SIG-M5 treated with dmso at 0.1 percent for 504 hours (cell line): ENCODE measurements at regions not wholly inside any gene's neighbourhood (a gene's known extent, or its start where the extent isn't known, plus 50 kb on each side); places are given as distances from the start of the nearest gene placed in this dataset.
"Not testable (repeated sequence)": the region's sequence is repeated elsewhere in the genome, so short reads cannot be mapped to it uniquely, and the experiment has no call there.

Experiments
- DNase-seq: peaks from one replicate; lab custom pipeline; 2025; ENCODE audit not compliant: unreplicated experiment; lab: John Stamatoyannopoulos, UW

DNA sequence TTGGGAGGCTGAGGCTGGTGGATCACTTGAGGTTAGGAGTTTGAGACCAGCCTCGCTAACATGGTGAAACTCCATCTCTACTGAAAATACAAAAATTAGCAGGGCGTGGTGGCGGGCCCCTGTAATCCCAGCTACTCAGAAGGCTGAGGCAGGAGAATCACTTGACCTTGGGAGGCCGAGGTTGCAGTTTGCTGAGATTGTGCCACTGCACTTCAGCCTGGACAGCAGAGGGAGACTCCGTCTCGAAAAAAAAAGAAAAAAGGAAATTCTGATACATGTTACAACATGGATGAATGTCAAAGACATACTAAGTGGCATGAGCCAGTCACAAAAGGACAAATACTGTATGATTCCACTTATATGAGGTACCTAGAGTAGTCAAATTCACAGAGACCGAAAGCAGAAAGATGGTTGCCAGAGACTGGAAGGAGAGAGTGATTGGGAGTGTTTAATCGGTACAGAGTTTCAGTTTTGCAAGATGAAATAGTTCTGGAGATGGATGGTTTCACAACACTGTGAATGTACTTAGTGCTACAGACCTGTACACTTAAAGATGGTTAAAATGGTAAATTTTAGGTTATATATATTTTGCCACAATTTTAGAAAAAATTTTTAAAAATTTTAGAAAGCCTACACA is 92.3 kb downstream of the BLID start:
- DNase-seq = no peak

DNA sequence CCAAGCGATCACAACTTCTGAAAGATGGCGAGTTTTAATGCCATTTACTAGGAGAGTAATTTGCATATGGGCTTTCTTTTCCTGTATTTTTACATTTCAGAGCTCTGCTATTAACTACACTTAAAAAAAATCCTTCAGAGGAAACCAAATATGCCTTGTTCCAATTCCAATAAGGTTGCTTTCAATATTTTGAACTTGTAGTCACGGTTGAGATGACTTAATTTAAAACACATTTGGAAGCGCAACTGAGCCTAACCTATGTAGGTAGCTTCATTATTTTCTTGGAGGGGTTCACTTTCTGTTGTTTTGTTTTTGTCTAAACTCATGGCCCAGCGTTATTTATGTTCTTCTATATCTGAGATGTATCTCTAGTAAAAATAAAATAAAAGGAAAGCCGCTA is 93.4 kb downstream of the BLID start:
- no peak for DNase-seq

GRCh38 chr11:122020902-122021301 is 95.1 kb downstream of the BLID start:
- DNase-seq = no peak

DNA sequence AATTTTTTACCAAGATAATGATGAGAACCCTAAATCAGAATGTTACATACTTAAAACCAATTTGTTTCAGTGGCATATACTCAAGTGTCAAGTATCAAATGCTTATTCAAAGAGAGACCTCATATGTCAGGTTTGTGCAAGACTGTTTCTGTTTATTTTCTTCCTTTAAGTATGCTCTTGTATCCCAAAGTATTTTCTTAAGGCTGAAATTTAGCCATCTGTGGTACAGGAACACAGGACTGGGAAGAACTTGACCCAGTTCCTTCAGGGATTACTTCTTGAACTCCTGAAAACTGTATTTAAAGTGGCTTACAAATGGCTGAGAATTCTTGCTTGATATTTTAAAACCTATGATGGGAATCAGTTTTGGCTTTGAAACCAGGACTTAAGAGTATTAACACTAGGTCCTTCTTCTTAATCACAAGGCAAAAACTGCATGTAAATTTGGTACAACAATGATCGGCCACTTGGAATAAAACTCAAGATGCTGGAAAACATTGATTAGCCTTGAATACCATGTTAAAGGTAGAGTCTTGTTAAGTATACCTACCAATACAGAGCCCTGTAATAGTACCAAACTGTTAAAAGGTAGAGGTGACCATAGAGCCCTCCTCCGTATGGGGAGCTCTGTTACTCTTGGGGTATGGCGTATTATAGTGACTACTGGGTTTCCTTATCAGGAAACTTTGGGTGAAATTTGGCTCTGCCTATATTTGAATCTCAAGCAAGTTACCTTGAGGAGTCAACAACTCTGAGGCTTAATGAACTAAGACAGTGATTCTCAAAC is 95.9 kb downstream of the BLID start:
- DNase-seq = no peak

DNA sequence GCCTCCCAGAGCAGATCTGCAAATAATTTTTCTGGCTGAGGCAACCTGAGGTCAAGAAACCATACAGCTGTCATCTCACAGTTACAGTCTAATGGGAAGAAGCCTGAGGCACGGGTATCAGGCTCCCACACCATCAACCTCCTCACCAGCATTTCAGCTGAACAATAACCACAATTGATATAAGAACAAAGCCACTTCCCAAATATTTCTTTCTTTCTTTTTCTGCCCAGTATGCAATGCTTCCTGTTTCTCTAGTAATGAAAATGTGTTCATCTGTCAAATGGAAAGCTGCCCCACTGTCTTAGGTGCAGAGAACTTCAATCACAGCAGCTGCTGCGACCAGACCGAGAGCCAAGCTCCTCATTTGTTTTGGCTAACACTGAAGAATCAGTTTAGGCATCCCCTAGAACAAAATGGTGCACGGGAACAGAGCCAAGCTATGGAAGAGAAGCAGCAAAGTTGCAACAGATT is 108.4 kb downstream of the BLID start:
- no peak for DNase-seq

GRCh38 chr11:122004446-122004845 is 111.6 kb downstream of the BLID start:
- no peak for DNase-seq

- no peak for DNase-seq
Measured at GRCh38 chr11:122002926-122003325, 113.1 kb downstream of the BLID start.

DNA sequence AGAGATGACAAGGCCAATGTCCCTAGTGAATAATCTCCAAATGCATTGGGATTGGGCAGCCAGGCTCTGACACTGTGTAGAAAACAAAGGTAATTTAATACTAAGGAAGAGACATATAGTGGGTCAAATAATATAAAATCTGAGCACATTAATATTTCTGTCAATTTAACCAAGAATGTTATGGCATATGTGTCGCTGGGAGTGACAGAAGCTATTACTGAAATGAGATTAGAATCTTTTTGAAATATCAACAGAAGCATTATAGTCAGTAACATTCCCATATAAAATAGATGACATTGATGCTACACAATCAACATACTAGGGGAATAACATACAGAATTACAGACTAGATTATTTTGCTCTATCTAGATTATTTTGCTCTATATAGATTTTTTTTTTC is 114.0 kb downstream of the BLID start:
- no peak for DNase-seq

GRCh38 chr11:121999651-122000050 is 116.4 kb downstream of the BLID start:
- no peak for DNase-seq

GRCh38 chr11:121996574-121996973 is 119.4 kb downstream of the BLID start:
- no peak for DNase-seq

DNA sequence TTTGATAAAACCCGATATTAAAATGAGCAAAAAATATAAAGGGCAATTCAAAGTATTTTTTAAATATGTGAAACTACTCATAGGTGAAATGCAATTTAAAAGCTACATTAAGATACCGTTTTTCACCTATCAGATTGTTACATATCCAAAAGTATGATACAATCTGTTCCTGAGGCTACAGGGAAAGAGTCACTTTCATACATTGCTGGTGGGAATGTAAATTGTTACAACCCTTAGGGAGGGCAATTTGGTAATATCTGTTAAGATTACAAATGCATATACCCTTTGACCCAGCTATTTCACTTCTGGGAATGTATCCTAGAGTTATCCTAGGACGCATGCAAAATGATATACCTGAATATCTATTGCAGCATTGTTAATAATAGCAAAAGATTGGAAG is 132.1 kb downstream of the BLID start:
- DNase-seq = no peak

DNA sequence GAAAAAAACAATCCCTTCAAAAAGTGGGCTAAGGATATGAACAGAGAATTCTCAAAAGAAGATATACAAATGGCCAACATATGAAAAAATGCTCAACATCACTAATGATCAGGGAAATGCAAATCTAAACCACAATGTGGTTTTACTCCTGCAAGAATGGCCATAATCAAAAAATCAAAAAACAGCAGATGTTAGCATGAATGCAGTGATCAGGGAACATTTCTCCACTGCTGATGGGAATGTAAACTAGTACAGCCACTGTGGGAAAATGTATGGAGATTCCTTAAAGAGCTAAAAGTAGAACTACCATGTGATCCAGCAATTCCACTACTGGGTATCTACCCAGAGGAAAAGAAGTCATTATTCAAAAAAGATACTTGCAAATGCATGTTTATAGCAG is 138.1 kb downstream of the BLID start:
- not testable (repeated sequence) for DNase-seq

DNA sequence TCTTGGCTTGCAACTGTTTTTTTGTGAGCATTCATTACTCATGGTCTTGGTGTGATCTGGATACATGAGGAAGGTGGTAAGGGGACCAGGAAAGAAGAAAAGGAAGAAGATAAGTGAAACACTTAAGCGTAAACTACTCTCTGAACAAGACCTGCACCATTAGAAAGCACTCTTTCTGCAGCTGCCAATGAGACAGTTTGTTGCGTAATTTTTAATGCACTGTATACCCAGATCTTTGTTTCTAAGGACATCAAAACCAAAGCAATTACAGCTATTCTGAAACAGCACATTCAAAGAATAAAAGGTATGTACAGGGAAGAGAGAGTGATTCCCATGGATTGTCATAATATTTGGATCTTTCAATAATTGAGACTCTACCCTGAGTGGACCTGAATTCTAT is 147.4 kb downstream of the BLID start:
- no peak for DNase-seq

GRCh38 chr11:121967131-121967704 is 148.8 kb downstream of the BLID start:
- no peak for DNase-seq

DNA sequence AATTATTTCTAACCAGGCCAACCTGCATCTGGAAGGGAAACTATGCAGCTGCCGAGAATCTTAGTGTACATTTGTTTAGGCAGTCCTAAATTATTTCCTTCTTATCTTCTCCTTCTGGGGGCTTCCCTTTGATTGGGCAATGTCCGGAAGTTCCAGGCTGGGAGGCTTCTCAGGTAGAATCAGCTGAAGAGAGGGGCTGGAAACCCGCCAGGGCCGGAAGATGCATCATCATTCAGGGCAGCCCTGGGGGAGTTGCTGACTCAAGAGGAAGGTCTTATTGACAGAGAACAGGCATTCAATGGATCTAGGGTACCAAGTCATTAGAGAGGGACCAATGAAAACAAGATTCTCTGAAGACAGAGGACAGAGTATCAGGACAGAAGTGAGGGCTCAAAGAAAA is 150.7 kb downstream of the BLID start:
- DNase-seq = no peak

GRCh38 chr11:121964591-121964990 is 151.4 kb downstream of the BLID start:
- DNase-seq = no peak

DNA sequence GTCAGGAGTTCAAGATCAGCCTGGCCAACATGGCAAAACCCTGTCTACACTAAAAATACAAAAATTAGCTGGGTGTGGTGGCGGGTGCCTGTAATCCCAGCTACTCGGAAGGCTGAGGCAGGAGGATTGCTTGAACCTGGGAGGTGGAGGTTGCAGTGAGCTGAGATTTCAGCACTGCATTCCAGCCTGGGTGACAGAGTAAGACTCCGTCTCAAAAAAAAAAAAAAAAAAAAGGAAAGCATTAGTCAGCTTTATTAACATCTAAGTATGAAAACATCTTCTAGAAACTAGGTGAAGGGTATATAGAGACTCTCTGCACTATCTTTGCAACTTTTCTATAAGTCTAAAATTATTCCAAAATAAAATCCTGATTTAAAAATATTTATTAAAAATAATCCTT is 152.2 kb downstream of the BLID start:
- not testable (repeated sequence) for DNase-seq

DNA sequence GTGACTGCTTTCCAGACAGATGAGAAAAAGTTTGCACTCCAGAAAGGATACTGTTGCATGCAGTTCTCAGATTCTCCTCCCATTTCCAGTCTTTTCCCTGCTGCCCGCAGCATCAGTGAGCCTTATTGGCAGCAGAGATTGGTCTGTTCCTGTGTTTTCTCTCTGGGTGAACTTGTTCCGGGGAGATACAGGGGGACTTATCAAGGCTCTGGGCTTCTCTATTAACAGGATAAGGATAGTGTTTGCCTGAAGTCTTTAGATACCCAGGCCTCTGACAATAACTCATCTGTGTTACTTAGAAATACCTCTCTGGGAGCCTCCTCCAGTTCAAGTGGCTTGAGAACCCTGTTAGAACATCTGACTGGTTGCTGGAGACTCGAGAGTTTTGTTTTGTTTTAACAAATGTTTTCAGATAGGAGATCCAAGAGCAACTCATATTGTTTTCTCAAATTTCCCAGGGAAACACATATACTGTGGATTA is 154.7 kb downstream of the BLID start:
- no peak for DNase-seq

- DNase-seq = no peak
Measured at GRCh38 chr11:121958971-121959325, 157.1 kb downstream of the BLID start.

- DNase-seq = no peak
Measured at GRCh38 chr11:121958323-121958970, 157.6 kb downstream of the BLID start.

DNA sequence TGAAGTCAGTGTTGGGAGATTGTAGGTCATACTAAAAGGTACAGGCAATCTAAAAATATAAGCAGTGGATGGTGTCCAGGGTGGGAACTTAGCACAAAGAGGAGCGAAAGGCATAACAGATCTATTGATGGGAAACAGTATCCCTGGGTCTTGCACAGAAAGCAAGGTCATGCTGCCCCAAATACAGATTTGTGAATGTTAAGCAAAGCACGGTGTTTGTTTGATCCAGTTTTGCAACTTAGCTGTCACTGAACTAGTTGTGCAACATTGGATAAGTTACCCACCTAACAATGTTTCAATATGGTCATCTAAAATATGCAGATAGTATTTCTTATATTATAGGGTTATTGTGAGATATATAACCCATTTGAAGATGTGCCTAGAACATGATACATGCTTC is 162.9 kb downstream of the BLID start:
- DNase-seq = no peak

DNA sequence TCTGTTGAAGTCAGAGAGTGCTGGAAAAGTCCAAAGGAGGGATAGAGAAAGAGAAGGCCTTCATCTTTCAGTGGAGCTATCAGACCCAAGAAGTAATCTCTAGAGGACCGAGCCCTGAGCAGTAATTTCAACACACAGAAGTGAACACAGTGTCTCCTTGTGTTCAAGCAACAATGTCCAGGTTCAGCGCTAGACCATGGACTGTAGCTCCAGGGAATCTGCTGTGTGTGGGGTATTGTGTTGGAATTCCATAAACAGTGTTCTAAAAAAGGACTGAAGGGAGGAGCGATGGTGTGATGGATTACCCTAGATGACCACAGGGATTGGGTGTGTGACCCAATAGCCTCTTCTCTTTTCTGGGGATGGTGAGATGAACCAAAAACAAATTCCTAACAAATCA is 165.9 kb downstream of the BLID start:
- DNase-seq = no peak
